NCI-H82 treated with DMSO at 0.1 percent for 48 hours (cell line): ENCODE measurements at regions not wholly inside any gene's neighbourhood (a gene's known extent, or its start where the extent isn't known, plus 50 kb on each side); places are given as distances from the start of the nearest gene placed in this dataset.
"Not testable (repeated sequence)": the region's sequence is repeated elsewhere in the genome, so short reads cannot be mapped to it uniquely, and the experiment has no call there.

Experiments
- DNase-seq: peaks from one replicate; lab custom pipeline; 2025; ENCODE audit not compliant: unreplicated experiment; lab: John Stamatoyannopoulos, UW

GRCh38 chr12:123062681-123063486 is 82.4 kb downstream of the ARL6IP4 start:
- DNase-seq = no peak

GRCh38 chr12:123061441-123062205 is 81.1 kb downstream of the ARL6IP4 start:
- DNase-seq = no peak

- DNase-seq = no peak
Measured at GRCh38 chr12:123059500-123059899, 79.0 kb downstream of the ARL6IP4 start.

GRCh38 chr12:123058980-123059379 is 78.5 kb downstream of the ARL6IP4 start:
- DNase-seq = no peak

GRCh38 chr12:123058481-123058880 is 78.0 kb downstream of the ARL6IP4 start:
- no peak for DNase-seq

GRCh38 chr12:123057513-123058265 is 77.2 kb downstream of the ARL6IP4 start:
- peak; percentile 32 for DNase-seq

- DNase-seq = no peak
Measured at GRCh38 chr12:123056709-123057108, 76.2 kb downstream of the ARL6IP4 start.

- no peak for DNase-seq
Measured at GRCh38 chr12:123056053-123056452, 75.6 kb downstream of the ARL6IP4 start.

GRCh38 chr12:123055281-123055766 is 74.8 kb downstream of the ARL6IP4 start:
- DNase-seq = no peak

- DNase-seq = no peak
Measured at GRCh38 chr12:123054371-123054770, 73.9 kb downstream of the ARL6IP4 start.

GRCh38 chr12:123051556-123051955 is 71.1 kb downstream of the ARL6IP4 start:
- DNase-seq = no peak

GRCh38 chr12:123050913-123051312 is 70.4 kb downstream of the ARL6IP4 start:
- DNase-seq = no peak

- no peak for DNase-seq
Measured at GRCh38 chr12:123050331-123050831, 69.9 kb downstream of the ARL6IP4 start.

GRCh38 chr12:123049398-123050240 is 69.1 kb downstream of the ARL6IP4 start:
- no peak for DNase-seq

- DNase-seq = not testable (repeated sequence)
Measured at GRCh38 chr12:123047892-123048291, 67.4 kb downstream of the ARL6IP4 start.

GRCh38 chr12:123047289-123047688 is 66.8 kb downstream of the ARL6IP4 start:
- no peak for DNase-seq

- DNase-seq = no peak
Measured at GRCh38 chr12:123046431-123046830, 66.0 kb downstream of the ARL6IP4 start.

GRCh38 chr12:123045678-123046077 is 65.2 kb downstream of the ARL6IP4 start:
- DNase-seq = no peak

- no peak for DNase-seq
Measured at GRCh38 chr12:123044351-123044750, 63.9 kb downstream of the ARL6IP4 start.

- DNase-seq = peak; percentile 24
Measured at GRCh38 chr12:123043536-123044001, 63.1 kb downstream of the ARL6IP4 start.
